LNCAP (cell line): ENCODE measurements at regions not wholly inside any gene's neighbourhood (a gene's known extent, or its start where the extent isn't known, plus 50 kb on each side); places are given as distances from the start of the nearest gene placed in this dataset.

Source experiments
- CTCF ChIP-seq: fragments of 450-650 bp; IDR thresholded peaks from 2 replicates; pipeline ENCODE4 v1.5.1; 2017; ENCODE audit warnings: mild to moderate bottlenecking

GRCh38 chr2:196372276-196372809, 201.0 kb upstream of the STK17B start:
- TF ChIP-seq CTCF = no peak

GRCh38 chr2:196372811-196373664, 201.7 kb upstream of the STK17B start:
- no peak for TF ChIP-seq CTCF

GRCh38 chr2:196376984-196377877, 205.9 kb upstream of the STK17B start:
- TF ChIP-seq CTCF = no peak

DNA sequence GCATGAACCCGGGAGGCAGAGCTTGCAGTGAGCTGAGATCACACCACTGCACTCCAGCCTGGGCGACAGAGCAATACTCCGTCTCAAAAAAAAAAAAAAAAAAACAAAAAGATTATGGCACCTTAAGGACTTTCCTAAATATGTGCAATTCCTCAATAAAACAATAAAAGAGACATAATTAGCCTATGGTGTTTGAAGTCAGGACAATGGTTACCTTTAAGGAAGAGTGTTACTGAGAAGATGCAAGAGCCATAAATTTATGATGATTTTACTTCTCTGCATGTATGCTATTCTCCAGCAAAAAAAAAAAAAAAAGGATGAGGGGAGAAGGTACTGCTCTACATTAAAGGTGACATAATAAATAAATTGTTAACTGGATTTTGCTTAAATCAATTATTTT, 208.2 kb upstream of the STK17B start:
- TF ChIP-seq CTCF = no peak

DNA sequence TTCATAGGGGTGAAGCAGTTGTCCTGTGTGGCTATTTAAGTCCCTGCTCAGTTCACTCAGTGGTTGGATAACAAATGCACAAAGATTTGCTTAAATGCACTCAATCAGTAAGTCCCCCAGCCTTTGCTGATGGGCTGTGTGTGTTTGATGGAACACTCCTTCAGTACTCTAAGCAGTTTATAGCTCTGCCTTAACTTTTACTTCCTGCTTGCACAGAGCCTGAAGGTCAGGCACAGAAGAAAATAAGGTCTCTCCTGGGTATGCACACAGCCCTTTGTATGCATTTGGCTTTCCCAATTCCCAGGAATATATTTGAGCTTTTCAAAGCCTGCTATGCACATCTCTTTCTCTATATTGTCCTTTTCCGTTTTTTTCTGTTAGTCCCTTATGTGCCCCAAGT, 208.7 kb upstream of the STK17B start:
- no peak for TF ChIP-seq CTCF

GRCh38 chr2:196380575-196380974, 209.2 kb upstream of the STK17B start:
- TF ChIP-seq CTCF = no peak

- no peak for TF ChIP-seq CTCF
Observed at GRCh38 chr2:196381464-196381863, 210.1 kb upstream of the STK17B start.
